GM12878 (cell line): ENCODE measurements at regions not wholly inside any gene's neighbourhood (a gene's known extent, or its start where the extent isn't known, plus 50 kb on each side); places are given as distances from the start of the nearest gene placed in this dataset.
A peak's percentile ranks its signal among the peaks of the same experiment; 100 is the strongest.

ENCODE experiments used
- ATAC-seq: fragments of 200-7000 bp; cut with Tn5 transposase; 3 replicates; pipeline ENCODE4 v1.9.1; 2020; ENCODE audit warnings: mild to moderate bottlenecking, moderate library complexity
- BruUV-seq: library from RNA; stranded (reverse); fragments of 400-500 nt; replicated peaks from 2 replicates; lab custom pipeline; 2021; lab: Mats Ljungman, UMichigan
- CTCF ChIA-PET: fragments of 300-600 bp; sonication (Branson Sonifier 250); formaldehyde crosslinking; extraction: SDS; loops from one replicate; lab custom pipeline; 2021; ENCODE audit warnings: inconsistent platforms; lab: Yijun Ruan, JAX
- POLR2A ChIA-PET: fragments of 350-600 bp; formaldehyde crosslinking; extraction: SDS; loops from one replicate; lab custom pipeline; 2021; ENCODE audit warnings: inconsistent platforms; lab: Charles Lee
- RAD21 ChIA-PET: fragments of 300-600 bp; sonication (Branson Sonifier 250); formaldehyde crosslinking; loops from one replicate; lab custom pipeline; 2023; ENCODE audit warnings: antibody characterized with exemption; ENCODE audit not compliant: unreplicated experiment; lab: Charles Lee
- SMC1A ChIA-PET: fragments of 300-600 bp; sonication (Branson Sonifier 250); formaldehyde crosslinking; loops from one replicate; lab custom pipeline; 2023; ENCODE audit not compliant: unreplicated experiment, uncharacterized antibody; lab: Charles Lee
- DNase-seq: peaks from one replicate; pipeline ENCODE4 v3.0.0-alpha.2; 2011; ENCODE audit warnings: low read depth, low spot score
- FAIRE-seq: peaks from 3 replicates; lab custom pipeline; 2011; peaks lifted over from hg19 to GRCh38; lab: Jason Lieb, UNC
- H2AFZ ChIP-seq: 2 replicates; pipeline ENCODE4 v1.6.0; 2011; ENCODE audit warnings: low read depth, low read length, control low read depth; ENCODE audit not compliant: control insufficient read depth
- H3K27ac ChIP-seq: 2 replicates; pipeline ENCODE4 v1.5.1; 2011; ENCODE audit warnings: control low read depth; ENCODE audit not compliant: control insufficient read depth, insufficient read depth
- H3K27me3 ChIP-seq, 2 experiments: replicated peaks in 1 of 2; 2 replicates each; pipeline versions ENCODE4 v1.6.0 to v1.6.1; 2011; ENCODE audit warnings: low read length in 1 of 2; ENCODE audit not compliant: control insufficient read depth in 2 of 2, insufficient read depth in 2 of 2
- H3K36me3 ChIP-seq, 2 experiments: 2 replicates each; pipeline ENCODE4 v1.5.1; 2011; ENCODE audit warnings: low read length in 1 of 2; ENCODE audit not compliant: control insufficient read depth in 2 of 2, insufficient read depth in 2 of 2
- H3K4me1 ChIP-seq: 2 replicates; pipeline ENCODE4 v1.6.1; 2011; ENCODE audit warnings: mild to moderate bottlenecking, low read length, moderate library complexity, mixed read lengths; ENCODE audit not compliant: control insufficient read depth, insufficient read depth
- H3K4me2 ChIP-seq: 2 replicates; pipeline ENCODE4 v1.6.0; 2011; ENCODE audit warnings: control low read depth; ENCODE audit not compliant: control insufficient read depth, insufficient read depth
- H3K4me3 ChIP-seq: fragments of 200-600 bp; sonication (generic); 2 replicates; pipeline ENCODE4 v1.5.1; 2016
- H3K79me2 ChIP-seq: 2 replicates; pipeline ENCODE4 v1.6.0; 2011; ENCODE audit warnings: low read length; ENCODE audit not compliant: control insufficient read depth, insufficient read depth
- H3K9ac ChIP-seq: 2 replicates; pipeline ENCODE4 v1.8.0; 2011; ENCODE audit warnings: low read length, control low read depth, mixed read lengths; ENCODE audit not compliant: control insufficient read depth, insufficient read depth
- H3K9me3 ChIP-seq: replicated peaks from 3 replicates; pipeline ENCODE4 v1.5.1; 2011; ENCODE audit warnings: mild to moderate bottlenecking, low read length; ENCODE audit not compliant: control insufficient read depth, insufficient read depth
- H4K20me1 ChIP-seq: 2 replicates; pipeline ENCODE4 v1.6.0; 2011; ENCODE audit not compliant: control insufficient read depth, insufficient read depth
- ATF3 ChIP-seq: IDR thresholded peaks from 2 replicates; pipeline ENCODE4 v1.6.1; 2011; ENCODE audit warnings: low read depth, mild to moderate bottlenecking, low read length, moderate library complexity, borderline replicate concordance; ENCODE audit errors: extremely low read depth
- ATF7 ChIP-seq: fragments of 450-650 bp; IDR thresholded peaks from 2 replicates; pipeline ENCODE4 v1.6.1; 2016; ENCODE audit warnings: low read depth, mild to moderate bottlenecking
- CBX3 ChIP-seq: fragments of 200-600 bp; sonication (generic); IDR thresholded peaks from 2 replicates; pipeline ENCODE4 v1.6.1; 2016; ENCODE audit warnings: low read depth, borderline replicate concordance
- CREM ChIP-seq: IDR thresholded peaks from 2 replicates; pipeline ENCODE4 v1.6.1; 2014; ENCODE audit warnings: antibody characterized with exemption, low read depth
- ETV6 ChIP-seq, 2 experiments: fragments of 450-650 bp in 1 of 2; IDR thresholded peaks in 1 of 2; conservative IDR thresholded peaks in 1 of 2; 2 replicates each; pipeline ENCODE4 v1.6.1; 2014; ENCODE audit warnings: antibody characterized with exemption in 1 of 2, borderline replicate concordance in 1 of 2, low read depth in 1 of 2, mild to moderate bottlenecking in 1 of 2, moderate library complexity in 1 of 2
- HCFC1 ChIP-seq: fragments of 150-350 bp; IDR thresholded peaks from 2 replicates; pipeline ENCODE4 v1.6.1; 2014; ENCODE audit warnings: low read length
- JUND ChIP-seq: IDR thresholded peaks from 2 replicates; pipeline ENCODE4 v1.6.1; 2012; ENCODE audit warnings: low read depth, mild to moderate bottlenecking, low read length, improper control_type of control experiment, moderate library complexity
- KDM1A ChIP-seq: fragments of 200-600 bp; sonication (generic); IDR thresholded peaks from 2 replicates; pipeline ENCODE4 v1.6.1; 2016; ENCODE audit warnings: borderline replicate concordance
- POLR2A ChIP-seq: IDR thresholded peaks from 2 replicates; pipeline ENCODE4 v1.6.1; 2011; ENCODE audit warnings: low read depth, mild to moderate bottlenecking, low read length
- POLR2AphosphoS2 ChIP-seq: IDR thresholded peaks from 2 replicates; pipeline ENCODE4 v1.6.1; 2011; ENCODE audit warnings: low read depth, mild to moderate bottlenecking, low read length, improper control_type of control experiment, moderate library complexity
- POLR2AphosphoS5 ChIP-seq: IDR thresholded peaks from 2 replicates; pipeline ENCODE4 v1.6.1; 2011; ENCODE audit warnings: mild to moderate bottlenecking, low read length, inconsistent platforms
- RBBP5 ChIP-seq: fragments of 200-600 bp; sonication (generic); conservative IDR thresholded peaks from 2 replicates; pipeline ENCODE4 v1.6.1; 2016
- REST ChIP-seq: IDR thresholded peaks from 2 replicates; pipeline ENCODE4 v1.6.1; 2012; ENCODE audit warnings: mild to moderate bottlenecking, low read depth, low read length
- SMC3 ChIP-seq: IDR thresholded peaks from 2 replicates; pipeline ENCODE4 v1.6.1; 2011; ENCODE audit warnings: low read length, improper control_type of control experiment, borderline replicate concordance
- SUZ12 ChIP-seq: fragments of 200-600 bp; sonication (generic); IDR thresholded peaks from one replicate; pipeline ENCODE4 v1.6.1; 2018; ENCODE audit warnings: antibody characterized with exemption, mild to moderate bottlenecking; ENCODE audit not compliant: unreplicated experiment
- ZNF622 ChIP-seq: fragments of 450-650 bp; IDR thresholded peaks from 2 replicates; pipeline ENCODE4 v1.6.1; 2017; ENCODE audit warnings: mild to moderate bottlenecking, inconsistent platforms
- WGBS: methylation state at CpG from one replicate; pipeline ENCODE4 v1.1.6; 2016; ENCODE audit warnings: low lambda C conversion rate; ENCODE audit not compliant: insufficient replicate concordance, insufficient coverage; ENCODE audit errors: missing lambda C conversion rate; 5-methylcytosine and 5-hydroxymethylcytosine counted together
- in situ Hi-C: fragments of 300-500 bp; cut with MboI; formaldehyde crosslinking; loops from 9 replicates; pipeline ENCODE4 v1.14.3; 2018; ENCODE audit warnings: mixed read lengths
- intact Hi-C: fragments of 100-400 bp; cut with micrococcal nuclease; formaldehyde crosslinking; loops from one replicate; pipeline ENCODE4 v1.14.2; 2022; ENCODE audit not compliant: unreplicated experiment
- TF ChIP-seq, protein P1 (sequence below), 3 experiments: IDR thresholded peaks in 2 of 3; conservative IDR thresholded peaks in 1 of 3; 2 replicates each; pipeline ENCODE4 v1.5.1; 2011; ENCODE audit warnings: low read depth in 3 of 3, low read length in 3 of 3, mild to moderate bottlenecking in 3 of 3, control low read depth in 2 of 3, moderate library complexity in 2 of 3, inconsistent platforms in 1 of 3, mixed read lengths in 1 of 3; ENCODE audit not compliant: control insufficient read depth in 2 of 3, insufficient read depth in 1 of 3; ENCODE audit errors: extremely low read depth in 1 of 3
- TF ChIP-seq, protein P2 (sequence below): fragments of 450-650 bp; formaldehyde crosslinking; IDR thresholded peaks from 2 replicates; pipeline ENCODE4 v1.5.0; 2022; ENCODE audit warnings: mild to moderate bottlenecking, missing genetic modification characterization

DNA sequence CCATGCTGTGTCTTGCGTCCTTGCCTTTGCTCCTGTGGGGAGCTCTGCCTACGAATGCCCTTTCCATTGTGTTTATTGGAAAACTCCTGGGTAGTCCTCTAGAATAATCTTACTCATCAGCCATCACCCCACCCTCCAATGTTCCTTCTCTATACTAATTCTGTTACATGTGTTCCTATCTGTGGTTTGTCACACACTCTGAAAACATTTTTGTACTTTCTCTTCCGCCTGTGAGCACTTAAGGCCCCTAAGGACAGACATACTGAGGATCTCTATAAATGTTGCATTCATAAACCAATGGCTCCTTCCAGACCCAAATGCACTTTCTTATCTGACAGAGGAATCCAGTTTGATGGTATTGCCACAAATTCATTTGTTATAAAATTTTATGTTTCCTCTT lies 53.9 kb upstream of the MON1B start:
- Histone ChIP-seq H4K20me1 (no peaks in the 10 kb centered on the region), H3K4me2 (no peak overlapping the region), H3K27me3 (no peaks in the 10 kb centered on the region), H3K4me3 (no peak overlapping the region), H2AFZ (no peak overlapping the region), H3K9me3 (no peaks in the 10 kb centered on the region), H3K79me2 (no peaks in the 10 kb centered on the region), H3K4me1 (no peaks in the 10 kb centered on the region), H3K27ac (no peak overlapping the region), H3K36me3 (no peaks in the 10 kb centered on the region), H3K9ac (no peak overlapping the region)
- RAD21 ChIA-PET = no interaction called here
- CTCF ChIA-PET = no interaction called here
- SMC1A ChIA-PET = no interaction called here
- ATAC-seq (0 out of 3 replicates have a peak, but pooled peaks have one; percentile 15), DNase-seq (no peak), FAIRE-seq (no peak)
- in situ Hi-C loops = no loop called here
- WGBS = 52% methylated on average over 3 of the region's 3 CpGs
- POLR2A ChIA-PET = no interaction called here
- intact Hi-C loops = no loop called here
- no peak for TF ChIP-seq POLR2A
- no peak for TF ChIP-seq RBBP5
- TF ChIP-seq HCFC1 = no peak
- TF ChIP-seq REST = no peak
- no peak for TF ChIP-seq KDM1A
- no peak for TF ChIP-seq CREM
- TF ChIP-seq JUND = no peak
- TF ChIP-seq SMC3 = no peak
- no peak for TF ChIP-seq ATF3
- no peak for TF ChIP-seq ZNF622
- TF ChIP-seq, protein P1, sequence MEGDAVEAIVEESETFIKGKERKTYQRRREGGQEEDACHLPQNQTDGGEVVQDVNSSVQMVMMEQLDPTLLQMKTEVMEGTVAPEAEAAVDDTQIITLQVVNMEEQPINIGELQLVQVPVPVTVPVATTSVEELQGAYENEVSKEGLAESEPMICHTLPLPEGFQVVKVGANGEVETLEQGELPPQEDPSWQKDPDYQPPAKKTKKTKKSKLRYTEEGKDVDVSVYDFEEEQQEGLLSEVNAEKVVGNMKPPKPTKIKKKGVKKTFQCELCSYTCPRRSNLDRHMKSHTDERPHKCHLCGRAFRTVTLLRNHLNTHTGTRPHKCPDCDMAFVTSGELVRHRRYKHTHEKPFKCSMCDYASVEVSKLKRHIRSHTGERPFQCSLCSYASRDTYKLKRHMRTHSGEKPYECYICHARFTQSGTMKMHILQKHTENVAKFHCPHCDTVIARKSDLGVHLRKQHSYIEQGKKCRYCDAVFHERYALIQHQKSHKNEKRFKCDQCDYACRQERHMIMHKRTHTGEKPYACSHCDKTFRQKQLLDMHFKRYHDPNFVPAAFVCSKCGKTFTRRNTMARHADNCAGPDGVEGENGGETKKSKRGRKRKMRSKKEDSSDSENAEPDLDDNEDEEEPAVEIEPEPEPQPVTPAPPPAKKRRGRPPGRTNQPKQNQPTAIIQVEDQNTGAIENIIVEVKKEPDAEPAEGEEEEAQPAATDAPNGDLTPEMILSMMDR (IDR thresholded peaks at IDR 0.05 in 2 of 3, conservative IDR thresholded peaks at IDR 0.05 in 1 of 3; ENCODE audit: control insufficient read depth in 2 of 3, extremely low read depth in 1 of 3, insufficient read depth in 1 of 3, low read depth in 3 of 3, low read length in 3 of 3) = no peak
- TF ChIP-seq, protein P2, sequence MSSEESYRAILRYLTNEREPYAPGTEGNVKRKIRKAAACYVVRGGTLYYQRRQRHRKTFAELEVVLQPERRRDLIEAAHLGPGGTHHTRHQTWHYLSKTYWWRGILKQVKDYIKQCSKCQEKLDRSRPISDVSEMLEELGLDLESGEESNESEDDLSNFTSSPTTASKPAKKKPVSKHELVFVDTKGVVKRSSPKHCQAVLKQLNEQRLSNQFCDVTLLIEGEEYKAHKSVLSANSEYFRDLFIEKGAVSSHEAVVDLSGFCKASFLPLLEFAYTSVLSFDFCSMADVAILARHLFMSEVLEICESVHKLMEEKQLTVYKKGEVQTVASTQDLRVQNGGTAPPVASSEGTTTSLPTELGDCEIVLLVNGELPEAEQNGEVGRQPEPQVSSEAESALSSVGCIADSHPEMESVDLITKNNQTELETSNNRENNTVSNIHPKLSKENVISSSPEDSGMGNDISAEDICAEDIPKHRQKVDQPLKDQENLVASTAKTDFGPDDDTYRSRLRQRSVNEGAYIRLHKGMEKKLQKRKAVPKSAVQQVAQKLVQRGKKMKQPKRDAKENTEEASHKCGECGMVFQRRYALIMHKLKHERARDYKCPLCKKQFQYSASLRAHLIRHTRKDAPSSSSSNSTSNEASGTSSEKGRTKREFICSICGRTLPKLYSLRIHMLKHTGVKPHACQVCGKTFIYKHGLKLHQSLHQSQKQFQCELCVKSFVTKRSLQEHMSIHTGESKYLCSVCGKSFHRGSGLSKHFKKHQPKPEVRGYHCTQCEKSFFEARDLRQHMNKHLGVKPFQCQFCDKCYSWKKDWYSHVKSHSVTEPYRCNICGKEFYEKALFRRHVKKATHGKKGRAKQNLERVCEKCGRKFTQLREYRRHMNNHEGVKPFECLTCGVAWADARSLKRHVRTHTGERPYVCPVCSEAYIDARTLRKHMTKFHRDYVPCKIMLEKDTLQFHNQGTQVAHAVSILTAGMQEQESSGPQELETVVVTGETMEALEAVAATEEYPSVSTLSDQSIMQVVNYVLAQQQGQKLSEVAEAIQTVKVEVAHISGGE = no peak
- no peak for TF ChIP-seq POLR2AphosphoS2
- TF ChIP-seq SUZ12 = no peak
- TF ChIP-seq CBX3 = no peak
- TF ChIP-seq ETV6 (conservative IDR thresholded peaks at IDR 0.05 in 1 of 2, IDR thresholded peaks at IDR 0.05 in 1 of 2; ENCODE audit: borderline replicate concordance in 1 of 2, low read depth in 1 of 2) = no peak
- TF ChIP-seq POLR2AphosphoS5 = no peak
- no peak for TF ChIP-seq ATF7
- TF ChIP-seq, all 136 proteins: peak for 0
- BruUV-seq = no TSS peak
